GM12865 (cell line): ENCODE measurements at regions not wholly inside any gene's neighbourhood (a gene's known extent, or its start where the extent isn't known, plus 50 kb on each side); places are given as distances from the start of the nearest gene placed in this dataset.
A peak's percentile ranks its signal among the peaks of the same experiment; 100 is the strongest.

Source experiments
- DNase-seq: peaks from one replicate; pipeline ENCODE4 v3.0.0; 2010; ENCODE audit warnings: low read depth
- H3K4me3 ChIP-seq: 2 replicates; pipeline ENCODE4 v1.5.1; 2011; ENCODE audit warnings: mild to moderate bottlenecking, low read depth, low read length, control low read depth
- CTCF ChIP-seq: IDR thresholded peaks from 2 replicates; pipeline ENCODE4 v1.5.1; 2011; ENCODE audit warnings: low read length, control low read depth, low read depth, inconsistent platforms; ENCODE audit not compliant: insufficient read depth; ENCODE audit errors: missing control alignments

GRCh38 chr1:243996223-243996622 lies 54.9 kb upstream of the ZBTB18 start:
- no peak for DNase-seq
- no peak for TF ChIP-seq CTCF
- no peak overlapping the region for H3K4me3 ChIP-seq

GRCh38 chr1:243991650-243992049 lies 59.4 kb upstream of the ZBTB18 start:
- TF ChIP-seq CTCF: no peak
- H3K4me3 ChIP-seq: no peak overlapping the region
- DNase-seq: no peak

- no peak overlapping the region for H3K4me3 ChIP-seq
- no peak for TF ChIP-seq CTCF
- no peak for DNase-seq
These were observed 66.3 kb upstream of the ZBTB18 start for GRCh38 chr1:243984788-243985187.

GRCh38 chr1:243982447-243983018 lies 68.5 kb upstream of the ZBTB18 start:
- no peak for TF ChIP-seq CTCF
- no peak for DNase-seq
- no peak overlapping the region for H3K4me3 ChIP-seq

GRCh38 chr1:243980471-243980870 lies 70.6 kb upstream of the ZBTB18 start:
- no peak for DNase-seq
- no peak for TF ChIP-seq CTCF

GRCh38 chr1:243980071-243980470 lies 71.0 kb upstream of the ZBTB18 start:
- no peak overlapping the region for H3K4me3 ChIP-seq
- DNase-seq: no peak
- no peak for TF ChIP-seq CTCF

More at GRCh38 chr1:243980471-243980870, 70.6 kb upstream of the ZBTB18 start:
- H3K4me3 ChIP-seq: no peak overlapping the region

GRCh38 chr1:243979396-243979795 lies 71.7 kb upstream of the ZBTB18 start:
- DNase-seq: peak; percentile 18
- no peak overlapping the region for H3K4me3 ChIP-seq
- TF ChIP-seq CTCF: no peak
